ENCODE measurements at regions not wholly inside any gene's neighbourhood (a gene's known extent, or its start where the extent isn't known, plus 50 kb on each side); places are given as distances from the start of the nearest gene placed in this dataset.

- no peak for TF ChIP-seq POLR2A (conservative IDR thresholded peaks at IDR 0.05)
- no peak for TF ChIP-seq NFE2 (IDR thresholded peaks at IDR 0.05; ENCODE audit: low read depth)
- no peak for TF ChIP-seq SP1 (CRISPR knock-in tag; IDR thresholded peaks at IDR 0.05)
These were observed 758.1 kb downstream of the PRELID2 start for GRCh38 chr5:145077028-145077427.

Data from K562 (cell line).